HL-60 (cell line): ENCODE measurements at regions not wholly inside any gene's neighbourhood (a gene's known extent, or its start where the extent isn't known, plus 50 kb on each side); places are given as distances from the start of the nearest gene placed in this dataset.
"Not testable (repeated sequence)": the region's sequence is repeated elsewhere in the genome, so short reads cannot be mapped to it uniquely, and the experiment has no call there.

Experiments used
- DNase-seq, 2 experiments: peaks; one replicate each; pipeline ENCODE4 v3.0.0-alpha.2; 2010 to 2020; ENCODE audit warnings: low read depth in 1 of 2, low spot score in 1 of 2
- H3K27ac ChIP-seq: fragments of 250-450 bp; sonication (Bioruptor Pico); replicated peaks from 2 replicates; pipeline ENCODE4 v1.5.1; 2020; ENCODE audit warnings: mild to moderate bottlenecking, moderate library complexity
- H3K27me3 ChIP-seq: fragments of 250-450 bp; sonication (Bioruptor Pico); 2 replicates; pipeline ENCODE4 v1.5.1; 2021; ENCODE audit warnings: mild to moderate bottlenecking, moderate library complexity; ENCODE audit not compliant: insufficient read depth, poor library complexity, severe bottlenecking
- H3K4me3 ChIP-seq: replicated peaks from 2 replicates; pipeline ENCODE4 v1.5.1; 2011; ENCODE audit warnings: mild to moderate bottlenecking, control low read depth, low read length; ENCODE audit not compliant: insufficient read depth
- GABPA ChIP-seq: IDR thresholded peaks from 2 replicates; pipeline ENCODE4 v1.6.1; 2012; ENCODE audit warnings: low read depth
- POLR2AphosphoS5 ChIP-seq: IDR thresholded peaks from 2 replicates; pipeline ENCODE4 v1.6.1; 2012; ENCODE audit warnings: low read depth
- SPI1 ChIP-seq: IDR thresholded peaks from 2 replicates; pipeline ENCODE4 v1.6.1; 2012; ENCODE audit warnings: low read depth, mild to moderate bottlenecking, borderline replicate concordance
- TF ChIP-seq, protein P1 (sequence below): IDR thresholded peaks from 2 replicates; pipeline ENCODE4 v1.6.1; 2012; ENCODE audit warnings: low read depth; ENCODE audit not compliant: insufficient replicate concordance
- TF ChIP-seq, protein P2 (sequence below): IDR thresholded peaks from one replicate; pipeline ENCODE4 v1.5.1; 2011; ENCODE audit warnings: low read length, control low read depth, inconsistent platforms; ENCODE audit not compliant: insufficient read depth

DNA sequence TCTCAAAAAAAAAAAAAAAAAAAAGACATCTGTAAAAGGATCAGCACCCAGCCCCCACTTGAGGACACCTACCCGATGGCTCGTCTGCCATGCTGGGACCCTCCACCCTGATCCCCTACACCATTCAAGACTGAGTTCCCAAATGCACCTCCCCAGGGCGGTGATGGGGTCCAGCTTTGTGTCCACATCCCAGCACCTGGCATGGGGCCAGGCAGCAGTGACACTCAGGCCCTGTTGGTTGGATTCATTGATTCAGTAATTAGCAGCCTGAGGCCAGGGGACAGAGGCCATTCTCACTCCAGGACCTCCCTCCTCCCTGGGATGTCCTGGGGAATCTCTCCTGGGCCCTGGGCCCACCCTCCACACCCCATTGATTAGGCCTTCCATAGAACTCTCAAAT, 88.8 kb upstream of the RUFY1 start:
- DNase-seq = no peak
- Histone ChIP-seq H3K27ac (no peak overlapping the region), H3K27me3 (no peaks in the 10 kb centered on the region), H3K4me3 (no peak overlapping the region)
- TF ChIP-seq, protein P1, sequence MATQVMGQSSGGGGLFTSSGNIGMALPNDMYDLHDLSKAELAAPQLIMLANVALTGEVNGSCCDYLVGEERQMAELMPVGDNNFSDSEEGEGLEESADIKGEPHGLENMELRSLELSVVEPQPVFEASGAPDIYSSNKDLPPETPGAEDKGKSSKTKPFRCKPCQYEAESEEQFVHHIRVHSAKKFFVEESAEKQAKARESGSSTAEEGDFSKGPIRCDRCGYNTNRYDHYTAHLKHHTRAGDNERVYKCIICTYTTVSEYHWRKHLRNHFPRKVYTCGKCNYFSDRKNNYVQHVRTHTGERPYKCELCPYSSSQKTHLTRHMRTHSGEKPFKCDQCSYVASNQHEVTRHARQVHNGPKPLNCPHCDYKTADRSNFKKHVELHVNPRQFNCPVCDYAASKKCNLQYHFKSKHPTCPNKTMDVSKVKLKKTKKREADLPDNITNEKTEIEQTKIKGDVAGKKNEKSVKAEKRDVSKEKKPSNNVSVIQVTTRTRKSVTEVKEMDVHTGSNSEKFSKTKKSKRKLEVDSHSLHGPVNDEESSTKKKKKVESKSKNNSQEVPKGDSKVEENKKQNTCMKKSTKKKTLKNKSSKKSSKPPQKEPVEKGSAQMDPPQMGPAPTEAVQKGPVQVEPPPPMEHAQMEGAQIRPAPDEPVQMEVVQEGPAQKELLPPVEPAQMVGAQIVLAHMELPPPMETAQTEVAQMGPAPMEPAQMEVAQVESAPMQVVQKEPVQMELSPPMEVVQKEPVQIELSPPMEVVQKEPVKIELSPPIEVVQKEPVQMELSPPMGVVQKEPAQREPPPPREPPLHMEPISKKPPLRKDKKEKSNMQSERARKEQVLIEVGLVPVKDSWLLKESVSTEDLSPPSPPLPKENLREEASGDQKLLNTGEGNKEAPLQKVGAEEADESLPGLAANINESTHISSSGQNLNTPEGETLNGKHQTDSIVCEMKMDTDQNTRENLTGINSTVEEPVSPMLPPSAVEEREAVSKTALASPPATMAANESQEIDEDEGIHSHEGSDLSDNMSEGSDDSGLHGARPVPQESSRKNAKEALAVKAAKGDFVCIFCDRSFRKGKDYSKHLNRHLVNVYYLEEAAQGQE = no peak
- TF ChIP-seq POLR2AphosphoS5 (no peak), SPI1 (no peak), GABPA (no peak)
- TF ChIP-seq, protein P2, sequence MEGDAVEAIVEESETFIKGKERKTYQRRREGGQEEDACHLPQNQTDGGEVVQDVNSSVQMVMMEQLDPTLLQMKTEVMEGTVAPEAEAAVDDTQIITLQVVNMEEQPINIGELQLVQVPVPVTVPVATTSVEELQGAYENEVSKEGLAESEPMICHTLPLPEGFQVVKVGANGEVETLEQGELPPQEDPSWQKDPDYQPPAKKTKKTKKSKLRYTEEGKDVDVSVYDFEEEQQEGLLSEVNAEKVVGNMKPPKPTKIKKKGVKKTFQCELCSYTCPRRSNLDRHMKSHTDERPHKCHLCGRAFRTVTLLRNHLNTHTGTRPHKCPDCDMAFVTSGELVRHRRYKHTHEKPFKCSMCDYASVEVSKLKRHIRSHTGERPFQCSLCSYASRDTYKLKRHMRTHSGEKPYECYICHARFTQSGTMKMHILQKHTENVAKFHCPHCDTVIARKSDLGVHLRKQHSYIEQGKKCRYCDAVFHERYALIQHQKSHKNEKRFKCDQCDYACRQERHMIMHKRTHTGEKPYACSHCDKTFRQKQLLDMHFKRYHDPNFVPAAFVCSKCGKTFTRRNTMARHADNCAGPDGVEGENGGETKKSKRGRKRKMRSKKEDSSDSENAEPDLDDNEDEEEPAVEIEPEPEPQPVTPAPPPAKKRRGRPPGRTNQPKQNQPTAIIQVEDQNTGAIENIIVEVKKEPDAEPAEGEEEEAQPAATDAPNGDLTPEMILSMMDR = no peak

DNA sequence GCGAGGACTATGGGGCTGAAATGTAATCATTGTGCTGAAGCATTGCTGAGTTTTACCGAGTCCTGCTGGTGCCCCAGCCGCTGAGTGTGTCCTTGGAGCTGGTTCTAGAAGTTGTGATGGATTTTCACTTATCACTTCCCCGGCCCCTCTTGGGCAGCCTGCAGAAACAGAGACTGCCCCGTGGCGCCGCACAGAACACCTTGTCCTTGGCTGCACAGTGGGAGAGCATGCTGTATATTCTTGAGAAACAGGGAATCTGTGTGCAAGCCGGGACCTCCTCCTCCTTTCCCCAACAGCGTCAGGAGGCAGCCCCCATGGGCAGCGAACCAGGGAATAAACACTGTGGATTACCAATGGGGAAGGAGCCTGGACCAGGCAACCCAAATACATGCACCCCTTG, 90.6 kb upstream of the RUFY1 start:
- no peak for DNase-seq
- no peak overlapping the region for H3K4me3 ChIP-seq
- H3K27ac ChIP-seq = no peak overlapping the region
- H3K27me3 ChIP-seq = no peaks in the 10 kb centered on the region
- TF ChIP-seq SPI1 (no peak), GABPA (no peak), POLR2AphosphoS5 (no peak)
- TF ChIP-seq, protein P1 = no peak
- TF ChIP-seq, protein P2 = no peak

DNA sequence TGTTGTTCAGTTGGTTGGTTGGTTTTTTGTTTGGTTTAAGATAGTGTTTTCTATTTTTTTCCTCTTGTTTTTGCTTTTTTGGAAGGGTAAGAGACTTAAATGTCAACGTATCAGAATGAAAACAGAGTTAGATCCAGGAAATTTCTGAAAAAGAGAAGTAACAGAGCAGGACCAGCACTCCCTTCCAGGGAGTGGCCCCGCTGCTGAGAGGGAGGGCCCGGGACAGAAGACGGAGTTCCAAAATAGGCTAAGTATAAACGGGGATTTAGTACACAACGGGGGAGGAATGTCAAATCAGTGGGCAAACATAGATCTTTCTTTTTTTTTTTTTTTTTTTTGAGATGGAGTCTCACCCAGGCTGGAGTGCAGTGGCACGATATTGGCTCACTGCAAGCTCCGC, 92.7 kb upstream of the RUFY1 start:
- Histone ChIP-seq H3K27ac (no peak overlapping the region), H3K27me3 (no peaks in the 10 kb centered on the region), H3K4me3 (no peak overlapping the region)
- DNase-seq = no peak
- TF ChIP-seq SPI1 = no peak
- TF ChIP-seq POLR2AphosphoS5 = no peak
- TF ChIP-seq, protein P2 = no peak
- no peak for TF ChIP-seq GABPA
- TF ChIP-seq, protein P1 = no peak

DNA sequence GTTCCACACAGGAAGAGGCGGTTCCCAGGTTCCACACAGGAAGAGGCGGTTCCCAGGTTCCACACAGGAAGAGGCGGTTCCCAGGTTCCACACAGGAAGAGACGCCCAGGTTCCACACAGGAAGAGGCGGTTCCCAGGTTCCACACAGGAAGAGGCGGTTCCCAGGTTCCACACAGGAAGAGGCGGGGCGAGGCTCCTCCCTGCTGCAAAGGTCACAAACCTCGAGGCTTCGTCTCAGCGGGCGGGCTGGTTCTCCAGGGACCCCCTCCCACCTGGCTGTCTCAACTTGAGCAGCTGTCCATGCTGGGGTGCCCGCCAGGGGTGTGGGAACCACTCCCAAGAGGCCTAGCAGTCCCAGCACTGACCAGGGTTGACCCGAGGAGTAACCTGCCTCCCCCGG, 94.3 kb upstream of the RUFY1 start:
- H3K27ac ChIP-seq, H3K27me3 ChIP-seq, H3K4me3 ChIP-seq, DNase-seq: not testable (repeated sequence)
